ENCODE measurements at regions not wholly inside any gene's neighbourhood (a gene's known extent, or its start where the extent isn't known, plus 50 kb on each side); places are given as distances from the start of the nearest gene placed in this dataset.

DNA sequence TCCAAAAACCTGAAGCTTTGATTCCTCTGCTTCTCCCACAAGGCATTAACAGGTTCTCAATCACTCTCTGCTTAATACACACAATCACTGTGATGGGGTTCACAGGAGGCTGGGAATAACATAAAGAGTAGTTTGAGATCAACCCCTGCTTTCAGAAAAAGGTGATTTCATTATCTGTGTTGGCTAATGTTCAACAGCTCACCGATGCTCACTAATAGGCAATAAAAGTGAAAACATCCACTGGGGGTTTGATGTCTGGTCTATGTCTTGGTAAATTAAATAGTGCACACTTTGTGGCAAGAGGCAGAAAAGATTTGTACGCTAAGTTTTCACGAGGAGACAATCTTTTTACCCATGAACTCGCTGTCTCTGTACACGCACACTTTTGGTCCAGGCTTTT lies 159.3 kb upstream of the SERPINE2 start:
- no peak overlapping the region for H3K4me3 Mint-ChIP-seq
- Histone ChIP-seq H3K9ac (ENCODE audit: extremely low read depth, insufficient read length, low read length) (no peak overlapping the region), H3K4me1 (ENCODE audit: insufficient read depth, low read length) (no peaks in the 10 kb centered on the region), H3K23ac (ENCODE audit: insufficient read length, low read depth, low read length) (no peak overlapping the region), H4K20me1 (ENCODE audit: control insufficient read depth, insufficient read depth, insufficient read length) (no peaks in the 10 kb centered on the region), H3K4ac (ENCODE audit: low read depth, low read length) (no peak overlapping the region), H3K79me2 (ENCODE audit: insufficient read depth, low read length) (no peaks in the 10 kb centered on the region), H4K8ac (replicated peaks; ENCODE audit: insufficient read length, low read depth, low read length) (no peak overlapping the region), H3K27me3 (ENCODE audit: insufficient read depth, low read length) (no peaks in the 10 kb centered on the region), H2AFZ (ENCODE audit: low read length) (no peak overlapping the region), H2BK12ac (ENCODE audit: insufficient read length, low read depth, low read length) (no peak overlapping the region), H2AK5ac (ENCODE audit: insufficient read length, low read length) (no peak overlapping the region), H3K56ac (ENCODE audit: insufficient read length, low read depth, low read length) (no peak overlapping the region), H3K9me3 (ENCODE audit: control insufficient read depth, low read depth, low read length) (peaks cover 4% of the 10 kb centered on the region), H4K91ac (ENCODE audit: insufficient read length, low read depth, low read length) (no peak overlapping the region), H2BK20ac (ENCODE audit: low read depth, low read length, poor library complexity, severe bottlenecking) (no peak overlapping the region), H3T11ph (ENCODE audit: low read length) (no peak overlapping the region), H3K18ac (ENCODE audit: insufficient read length, low read depth, low read length) (no peak overlapping the region), H3K79me1 (ENCODE audit: insufficient read depth, low read depth, low read length, poor library complexity, severe bottlenecking) (no peaks in the 10 kb centered on the region), H3K4me2 (ENCODE audit: insufficient read depth, insufficient read length, low read length) (no peak overlapping the region), H4K5ac (ENCODE audit: insufficient read length, low read depth, low read length) (no peak overlapping the region), H3K23me2 (ENCODE audit: insufficient read length, low read depth, low read length, poor library complexity, severe bottlenecking) (no peaks in the 10 kb centered on the region), H3K14ac (ENCODE audit: insufficient read depth, low read length) (no peak overlapping the region), H2BK15ac (ENCODE audit: low read depth, low read length) (no peak overlapping the region), H2BK5ac (ENCODE audit: insufficient read length, low read length) (no peak overlapping the region), H2BK120ac (ENCODE audit: low read depth, low read length, poor library complexity, severe bottlenecking) (no peak overlapping the region), H3K27ac (ENCODE audit: insufficient read length, low read depth, low read length) (no peak overlapping the region)
- H3K27me3 Mint-ChIP-seq (ENCODE audit: low read depth) = peaks cover 2% of the 10 kb centered on the region; the same call in 1 of the 2 replicates
- no peak for TF ChIP-seq CTCF (conservative IDR thresholded peaks at IDR 0.05)
- H3K4me1 Mint-ChIP-seq = peaks cover 4 to 6% of the 10 kb centered on the region in 2 experiments; a peak in 2 of 4 replicates
- peaks cover 2 to 7% (median 5%) of the 10 kb centered on the region in 3 experiments; a peak in 3 of 7 replicates for H3K36me3 Mint-ChIP-seq (ENCODE audit: insufficient read depth in 1 of 3, low read depth in 3 of 3)
- H3K27ac Mint-ChIP-seq = no peak overlapping the region
- WGBS (ENCODE audit: extremely low coverage, insufficient read length, low lambda C conversion rate) = no CpG with 5 or more reads among the region's 5 CpGs
- no peak for DNase-seq
- no peaks in the 10 kb centered on the region; a peak in 3 of 5 replicates for H3K9me3 Mint-ChIP-seq

Data from H9 (cell line).